Small intestine (tissue), 7 donors: ENCODE measurements at regions not wholly inside any gene's neighbourhood (a gene's known extent, or its start where the extent isn't known, plus 50 kb on each side); places are given as distances from the start of the nearest gene placed in this dataset.

Source experiments
- DNase-seq, 2 donors: peaks; one replicate each; pipeline versions ENCODE4 v3.0.0 to v3.0.0-alpha.2; 2013
- FAIRE-seq: peaks from 2 replicates; lab custom pipeline; 2012; peaks lifted over from hg19 to GRCh38; lab: Jason Lieb, UNC
- H3K27ac ChIP-seq, 3 donors: one replicate each; pipeline ENCODE4 v1.5.1; 2013; ENCODE audit warnings: low read length in 2 of 3, mild to moderate bottlenecking in 2 of 3, control low read depth in 1 of 3, inconsistent platforms in 1 of 3, low read depth in 1 of 3, moderate library complexity in 1 of 3
- H3K27me3 ChIP-seq, 3 donors: one replicate each; pipeline ENCODE4 v1.6.1; 2013; ENCODE audit warnings: low read length in 3 of 3, inconsistent platforms in 1 of 3; ENCODE audit not compliant: control insufficient read depth in 3 of 3, insufficient read depth in 3 of 3
- H3K36me3 ChIP-seq, 3 donors: one replicate each; pipeline ENCODE4 v1.6.1; 2013; ENCODE audit warnings: low read length in 3 of 3, inconsistent platforms in 1 of 3, low read depth in 1 of 3, mild to moderate bottlenecking in 1 of 3, moderate library complexity in 1 of 3; ENCODE audit not compliant: control insufficient read depth in 3 of 3, insufficient read depth in 2 of 3
- H3K4me1 ChIP-seq, 3 donors: one replicate each; pipeline ENCODE4 v1.6.1; 2013; ENCODE audit warnings: low read length in 2 of 3, inconsistent platforms in 1 of 3, low read depth in 1 of 3, mild to moderate bottlenecking in 1 of 3, moderate library complexity in 1 of 3; ENCODE audit not compliant: control insufficient read depth in 3 of 3, insufficient read depth in 2 of 3
- H3K4me3 ChIP-seq, 3 donors: one replicate each; pipeline ENCODE4 v1.5.1; 2013; ENCODE audit warnings: low read length in 3 of 3, control low read depth in 1 of 3, inconsistent platforms in 1 of 3, low read depth in 1 of 3, mild to moderate bottlenecking in 1 of 3, moderate library complexity in 1 of 3
- H3K9me3 ChIP-seq, 2 donors: one replicate each; pipeline ENCODE4 v1.6.1; 2013; ENCODE audit warnings: low read depth in 1 of 2, low read length in 1 of 2; ENCODE audit not compliant: control insufficient read depth in 2 of 2, insufficient read depth in 1 of 2
- WGBS, 3 donors: extraction: QIAGEN DNeasy Blood & Tissue Kit; methylation state at CpG; one replicate each; pipeline ENCODE4 v1.1.7; 2013; 5-methylcytosine and 5-hydroxymethylcytosine counted together
- donor health status: healthy with polysubstance abuse.
- donor health status: control.
- donor health status: control.
- donor health status: Bipolar disorder and iron deficiency.
- donor health status: healthy.

DNA sequence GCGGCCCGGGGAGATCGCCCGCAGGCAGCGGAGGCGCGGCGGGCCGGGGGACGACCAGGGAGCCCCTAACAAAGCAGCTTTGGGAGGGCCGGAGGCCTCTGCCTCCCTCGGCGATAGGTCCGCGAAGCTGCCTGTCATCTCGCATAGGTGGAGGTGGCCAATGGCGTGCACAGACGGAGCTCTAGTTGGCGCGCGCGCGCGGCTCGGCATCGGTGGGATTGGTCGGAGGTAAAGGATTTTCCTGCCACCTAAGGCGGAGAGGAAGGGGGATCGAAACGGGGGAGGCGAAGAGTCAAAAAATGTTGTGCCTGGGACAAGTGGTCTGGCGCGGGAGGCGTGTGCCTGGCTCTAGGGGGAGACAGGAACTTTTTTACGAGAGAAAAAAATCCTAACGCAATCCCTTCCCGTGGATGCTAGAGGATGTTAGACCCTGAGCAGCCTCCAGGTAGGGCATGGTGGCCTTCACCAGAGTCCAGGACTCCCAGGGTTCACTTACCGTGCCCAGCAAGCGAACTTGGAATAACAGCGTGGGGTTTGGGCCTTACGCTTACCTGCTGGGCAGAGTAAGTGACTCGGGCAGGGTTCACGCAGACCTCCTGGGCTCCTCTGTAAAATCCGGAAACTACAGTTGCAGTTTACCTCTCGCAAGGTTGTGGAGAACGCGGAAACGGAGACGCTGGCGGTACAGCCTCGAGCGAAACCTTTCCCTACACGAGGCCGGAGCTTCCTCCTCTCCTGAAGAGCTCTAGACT, 99.9 kb upstream of the SOD1 start:
- Histone ChIP-seq H3K4me1 (peaks cover 0 to 4% (median 0%) of the 10 kb centered on the region in 3 donors), H3K27me3 (peaks cover 6 to 18% (median 11%) of the 10 kb centered on the region in 3 donors), H3K27ac (no peak overlapping the region), H3K36me3 (no peaks in the 10 kb centered on the region), H3K4me3 (peak overlapping the region; percentile 56 to 65 (median 59)), H3K9me3 (no peaks in the 10 kb centered on the region)
- DNase-seq (peak; percentile 71 to 97), FAIRE-seq (no peak)
- 2 to 7% (median 5%) methylated on average over 48 to 54 of the region's 54 CpGs for WGBS, 3 donors

DNA sequence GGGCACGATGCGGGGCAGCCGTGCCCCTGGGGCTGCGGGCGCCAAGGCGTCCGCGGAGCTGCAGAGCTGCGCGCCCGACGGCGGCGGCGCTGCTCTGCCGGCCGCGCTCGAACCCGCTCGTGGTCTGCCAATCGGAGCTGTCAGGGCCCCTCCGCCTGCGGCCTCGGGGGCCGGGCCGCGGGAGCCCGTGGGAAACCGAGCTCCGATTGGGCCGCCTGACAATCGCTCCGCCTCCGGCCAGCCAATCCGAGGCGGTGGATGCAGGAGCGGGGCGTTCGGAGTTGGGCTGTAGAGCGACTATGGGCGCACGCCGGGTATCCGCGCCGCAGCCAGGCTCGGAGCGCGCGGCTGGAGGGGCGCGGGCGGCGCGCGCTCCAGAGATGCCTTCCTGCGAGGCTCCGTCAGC, 100.5 kb upstream of the SOD1 start:
- DNase-seq = peak; percentile 76 to 96
- Histone ChIP-seq H3K9me3 (no peaks in the 10 kb centered on the region), H3K27ac (no peak overlapping the region), H3K36me3 (no peaks in the 10 kb centered on the region), H3K4me1 (peaks cover 0 to 4% (median 0%) of the 10 kb centered on the region in 3 donors), H3K27me3 (peaks cover 6 to 18% (median 11%) of the 10 kb centered on the region in 3 donors), H3K4me3 (peak overlapping the region; percentile 56 to 65 (median 59))
- WGBS, 3 donors = 0% methylated on average over 52 to 59 of the region's 59 CpGs
- FAIRE-seq = no peak

DNA sequence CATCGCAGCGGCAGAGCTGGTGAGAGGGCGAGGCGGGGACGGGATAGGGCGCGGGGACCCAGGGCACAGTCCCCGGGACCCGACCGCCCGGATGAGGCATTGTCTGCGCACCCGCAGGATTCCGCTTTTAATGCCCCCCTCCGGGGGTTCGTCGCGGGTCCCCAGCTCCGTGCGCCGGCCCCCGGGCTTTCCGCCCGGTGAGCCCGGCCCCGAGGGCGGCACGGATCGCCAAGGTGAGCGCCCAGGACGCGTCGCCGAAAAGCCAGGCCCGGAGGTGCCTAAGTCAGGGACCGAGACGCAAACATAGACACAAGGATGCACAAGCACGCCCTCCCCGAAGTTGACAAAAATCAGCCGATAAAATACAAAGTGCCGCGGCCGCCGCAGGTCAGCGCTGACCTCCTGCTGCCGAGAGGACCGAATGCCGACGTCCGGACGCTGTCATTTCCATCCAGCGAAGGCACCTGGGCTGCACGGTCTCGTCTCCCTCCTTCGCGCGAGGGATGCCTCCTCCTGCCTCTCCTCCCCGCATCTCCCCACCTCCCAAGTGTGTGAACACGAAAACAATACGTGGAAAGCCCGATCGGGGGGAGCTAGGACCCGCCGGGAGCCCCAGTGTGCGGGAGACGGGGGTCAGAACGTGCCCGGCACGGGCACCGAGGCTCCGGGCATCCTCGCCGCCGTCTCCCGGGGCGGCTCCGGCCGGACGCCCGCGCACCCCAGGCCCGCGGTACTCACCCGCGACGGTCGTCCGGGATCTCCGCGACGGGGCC, 101.1 kb upstream of the SOD1 start:
- no peak overlapping the region for H3K27ac ChIP-seq
- no peak for FAIRE-seq
- no peak for DNase-seq

DNA sequence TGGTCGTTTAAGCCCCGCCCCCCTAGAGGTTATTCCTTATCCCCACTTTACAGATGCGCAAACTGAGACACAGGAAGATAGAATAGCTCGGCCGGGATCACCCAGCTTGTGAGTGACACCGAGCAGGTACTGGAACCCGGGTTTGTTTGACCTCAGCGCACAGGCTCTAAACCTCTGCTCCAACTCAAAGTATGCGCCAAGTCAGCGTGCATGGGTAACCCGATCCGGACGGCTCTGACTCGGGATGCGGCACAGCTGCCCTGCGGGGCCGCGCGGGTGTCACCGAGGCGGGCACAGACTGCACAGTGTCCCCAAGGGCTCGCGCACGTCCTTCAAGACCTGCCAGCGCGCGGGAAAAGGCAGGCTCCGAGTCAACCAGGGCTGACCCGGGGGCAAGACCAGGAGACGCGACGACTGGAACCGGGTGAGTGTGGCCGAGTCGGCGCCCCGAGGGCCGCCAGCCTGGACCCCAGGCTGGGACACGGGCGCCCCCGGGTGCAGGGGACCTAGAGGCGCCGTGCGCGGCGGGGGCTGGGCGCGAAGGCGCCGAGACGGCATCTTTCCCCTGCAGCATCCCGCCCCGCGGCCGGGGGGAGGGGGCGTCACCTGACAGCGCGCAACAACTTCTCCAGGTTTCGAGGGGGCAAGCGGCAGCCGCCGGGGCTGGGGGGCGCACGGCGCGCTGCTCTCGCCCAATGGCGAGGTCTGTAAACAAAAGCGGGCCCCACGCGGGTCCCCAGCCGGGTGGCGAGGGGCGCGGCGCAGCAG, 101.9 kb upstream of the SOD1 start:
- DNase-seq (peak in 1 of 2 donors; percentile 26), FAIRE-seq (no peak)
- peaks cover 6 to 18% (median 11%) of the 10 kb centered on the region in 3 donors for H3K27me3 ChIP-seq
- peaks cover 0 to 4% (median 0%) of the 10 kb centered on the region in 3 donors for H3K4me1 ChIP-seq
- H3K27ac ChIP-seq = no peak overlapping the region
- WGBS, 3 donors = 4 to 13% (median 9%) methylated on average over 37 to 76 of the region's 76 CpGs
- peak overlapping the region in 2 of 3 donors; percentile 55 to 56 for H3K4me3 ChIP-seq
- no peaks in the 10 kb centered on the region for H3K36me3 ChIP-seq
- H3K9me3 ChIP-seq = no peaks in the 10 kb centered on the region

More for the DNA sequence above, 101.1 kb upstream of the SOD1 start:
- no peaks in the 10 kb centered on the region for H3K36me3 ChIP-seq
- no peaks in the 10 kb centered on the region for H3K9me3 ChIP-seq
- H3K4me1 ChIP-seq = peaks cover 0 to 4% (median 0%) of the 10 kb centered on the region in 3 donors
- H3K4me3 ChIP-seq = peak overlapping the region in 2 of 3 donors; percentile 55 to 56
- WGBS, 3 donors = 1% methylated on average over 67 to 91 of the region's 91 CpGs
- H3K27me3 ChIP-seq = peaks cover 6 to 18% (median 11%) of the 10 kb centered on the region in 3 donors

DNA sequence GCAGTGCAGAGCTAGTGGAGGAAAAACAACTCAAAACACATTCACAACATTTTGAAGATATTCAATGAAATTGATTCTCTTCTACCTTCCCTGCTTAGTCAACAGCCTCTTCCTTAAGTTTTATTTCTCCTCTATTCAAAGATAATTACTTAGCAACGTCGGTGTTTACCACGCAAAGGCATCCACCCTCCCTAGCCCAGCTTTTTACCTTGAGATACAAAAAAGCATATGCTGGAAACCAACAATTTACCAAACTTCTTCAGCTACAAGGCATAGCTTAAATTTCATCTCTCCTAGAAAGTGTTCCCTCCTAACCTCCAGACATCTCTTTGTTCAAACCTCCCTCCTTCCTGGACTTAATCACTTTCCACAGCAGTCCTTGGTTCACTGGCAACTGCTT, 102.8 kb upstream of the SOD1 start:
- Histone ChIP-seq H3K4me1 (peaks cover 0 to 4% (median 0%) of the 10 kb centered on the region in 3 donors), H3K27ac (no peak overlapping the region), H3K4me3 (no peak overlapping the region), H3K27me3 (peaks cover 6 to 18% (median 11%) of the 10 kb centered on the region in 3 donors), H3K9me3 (no peaks in the 10 kb centered on the region), H3K36me3 (no peaks in the 10 kb centered on the region)
- FAIRE-seq (no peak), DNase-seq (no peak)
- 24 to 80% (median 47%) methylated on average over 3 of the region's 3 CpGs for WGBS, 3 donors

DNA sequence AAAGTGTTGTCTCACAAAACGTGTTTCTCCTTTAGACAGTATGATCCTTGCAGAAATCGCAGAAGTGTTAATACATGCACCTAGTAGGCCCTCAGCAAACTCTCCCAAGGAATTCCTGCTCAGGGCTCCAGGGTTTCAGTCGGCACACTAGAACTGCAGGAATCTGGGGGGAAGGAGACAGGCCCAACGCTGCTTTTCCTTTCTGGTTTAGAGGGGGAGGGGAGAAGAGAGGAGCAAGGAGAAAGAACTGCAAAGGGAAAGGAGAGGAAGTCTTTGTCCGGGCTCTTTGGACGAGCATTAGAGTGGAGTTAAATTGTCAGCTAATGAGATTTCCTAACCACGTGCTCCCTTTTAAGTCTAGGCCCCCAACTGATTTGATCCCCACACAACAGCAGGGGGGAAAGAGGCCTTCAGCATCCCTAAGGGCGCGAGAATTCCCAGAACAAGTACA, 103.7 kb upstream of the SOD1 start:
- FAIRE-seq (no peak), DNase-seq (no peak)
- 86 to 92% (median 91%) methylated on average over 9 of the region's 9 CpGs for WGBS, 3 donors
- Histone ChIP-seq H3K9me3 (no peaks in the 10 kb centered on the region), H3K27me3 (peaks cover 6 to 18% (median 11%) of the 10 kb centered on the region in 3 donors), H3K36me3 (no peaks in the 10 kb centered on the region), H3K27ac (no peak overlapping the region), H3K4me3 (no peak overlapping the region), H3K4me1 (peaks cover 0 to 4% (median 0%) of the 10 kb centered on the region in 3 donors)

DNA sequence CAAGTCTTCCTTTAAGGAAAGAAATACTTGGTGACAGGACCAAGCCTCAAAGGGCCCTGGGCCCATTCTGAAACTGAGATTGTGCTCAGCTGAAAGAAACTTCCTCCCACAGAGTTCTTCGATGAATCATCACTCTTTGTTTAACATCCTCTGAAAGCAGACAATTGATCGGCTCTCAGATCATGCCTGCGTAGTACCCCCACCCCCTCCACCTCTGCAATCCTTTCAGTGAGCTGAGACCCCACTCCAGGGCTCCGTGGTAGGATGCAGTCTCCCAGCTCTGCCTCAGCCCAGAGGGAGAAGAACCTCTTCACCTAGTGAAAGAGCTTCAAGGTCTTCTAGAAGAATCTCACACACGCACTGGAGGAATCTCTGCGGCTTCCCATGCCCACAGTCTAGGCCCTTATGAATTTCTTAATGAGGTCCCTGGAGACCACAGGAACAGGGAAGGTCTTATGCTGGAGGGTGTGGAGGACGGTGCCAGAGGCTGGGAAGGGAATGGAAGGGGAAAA, 104.9 kb upstream of the SOD1 start:
- no peaks in the 10 kb centered on the region for H3K9me3 ChIP-seq
- H3K27me3 ChIP-seq = peaks cover 6 to 18% (median 11%) of the 10 kb centered on the region in 3 donors
- no peak overlapping the region for H3K4me3 ChIP-seq
- no peaks in the 10 kb centered on the region for H3K36me3 ChIP-seq
- peaks cover 0 to 4% (median 0%) of the 10 kb centered on the region in 3 donors for H3K4me1 ChIP-seq
- DNase-seq (no peak), FAIRE-seq (no peak)
- no peak overlapping the region for H3K27ac ChIP-seq
- 56 to 76% (median 61%) methylated on average over 7 of the region's 7 CpGs for WGBS, 3 donors
